ENCODE measurements at regions not wholly inside any gene's neighbourhood (a gene's known extent, or its start where the extent isn't known, plus 50 kb on each side); places are given as distances from the start of the nearest gene placed in this dataset.

DNA sequence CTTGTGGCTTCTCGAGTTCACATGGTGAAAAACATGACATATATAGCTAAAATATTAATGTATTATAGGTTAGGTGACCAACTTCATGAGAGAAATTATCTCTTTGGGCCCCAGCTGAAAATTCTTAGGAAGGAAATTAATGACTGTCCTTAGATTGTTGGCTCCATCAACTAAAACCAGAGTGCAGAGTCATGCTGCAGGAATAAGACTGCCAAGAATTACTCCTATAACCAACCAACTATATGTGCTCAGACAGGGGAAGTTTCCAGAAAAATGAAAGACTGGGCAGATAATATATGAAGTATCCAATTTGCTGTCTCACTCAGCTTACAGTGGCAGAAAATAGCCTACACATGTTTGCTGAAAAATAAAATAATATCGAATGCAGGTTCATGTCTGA is 71.0 kb upstream of the TMEFF2 start:
- TF ChIP-seq CTCF (IDR thresholded peaks at IDR 0.05; ENCODE audit: low read length): no peak
- TF ChIP-seq EZH2 (optimal IDR thresholded peaks at IDR 0.05; ENCODE audit: low read depth, low read length): no peak
